ENCODE measurements at regions not wholly inside any gene's neighbourhood (a gene's known extent, or its start where the extent isn't known, plus 50 kb on each side); places are given as distances from the start of the nearest gene placed in this dataset.

DNA sequence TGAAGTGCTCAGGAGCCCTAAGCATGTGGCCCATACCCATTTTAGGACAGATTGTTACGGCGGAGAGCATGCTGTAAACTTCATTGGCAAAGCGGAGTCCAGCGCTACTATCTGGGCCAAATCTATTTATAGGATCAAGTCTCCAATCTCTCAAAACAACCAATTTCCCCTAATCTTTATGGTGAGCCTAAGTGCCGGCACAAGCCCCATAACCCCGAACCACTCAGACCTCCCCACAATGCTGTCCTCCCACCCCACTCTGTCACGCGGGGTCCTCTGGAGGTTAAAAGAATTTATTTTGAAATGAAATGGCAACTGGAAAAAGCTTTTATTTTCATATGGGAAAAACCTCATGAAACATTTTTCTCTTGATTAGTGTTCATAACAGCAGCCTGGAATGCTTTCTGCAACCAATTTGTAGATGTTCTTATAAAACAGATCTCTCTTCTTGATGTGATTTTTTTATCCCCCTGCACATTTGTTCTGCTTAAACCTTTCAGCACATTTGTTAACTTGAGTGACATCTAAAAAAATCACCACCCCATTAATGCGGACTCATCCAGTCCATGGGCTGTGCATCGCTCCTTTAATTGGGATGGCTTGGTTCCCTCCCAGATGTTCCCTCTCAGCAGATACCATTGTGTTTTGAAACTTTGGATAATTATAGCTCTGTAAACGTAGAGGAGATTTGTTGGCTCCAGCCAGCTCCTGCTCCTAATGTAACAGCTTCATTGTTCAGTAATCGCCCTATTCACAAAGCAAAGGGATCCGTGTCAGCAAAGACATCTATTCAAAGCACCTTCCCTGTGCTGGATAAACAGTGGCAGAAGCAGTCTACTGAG is 323.6 kb downstream of the CD83 start:
- H3K27ac ChIP-seq (ENCODE audit: low read depth in 1 of 2, low read length in 1 of 2) = peak overlapping the region in 1 of 2 donors; percentile 82
- DNase-seq (peak; percentile 82 to 97 (median 95)), ATAC-seq (ENCODE audit: insufficient read depth, low FRiP score) (no peak)
- H3K36me3 ChIP-seq (ENCODE audit: control insufficient read depth in 4 of 4, insufficient read depth in 4 of 4, low read length in 4 of 4) = no peaks in the 10 kb centered on the region
- no peaks in the 10 kb centered on the region for H3K9me3 ChIP-seq (ENCODE audit: control insufficient read depth in 4 of 4, insufficient read depth in 3 of 4, low read length in 3 of 4)
- 67 to 73% methylated on average over 13 of the region's 13 CpGs for WGBS, 2 donors
- TF ChIP-seq, protein P1, sequence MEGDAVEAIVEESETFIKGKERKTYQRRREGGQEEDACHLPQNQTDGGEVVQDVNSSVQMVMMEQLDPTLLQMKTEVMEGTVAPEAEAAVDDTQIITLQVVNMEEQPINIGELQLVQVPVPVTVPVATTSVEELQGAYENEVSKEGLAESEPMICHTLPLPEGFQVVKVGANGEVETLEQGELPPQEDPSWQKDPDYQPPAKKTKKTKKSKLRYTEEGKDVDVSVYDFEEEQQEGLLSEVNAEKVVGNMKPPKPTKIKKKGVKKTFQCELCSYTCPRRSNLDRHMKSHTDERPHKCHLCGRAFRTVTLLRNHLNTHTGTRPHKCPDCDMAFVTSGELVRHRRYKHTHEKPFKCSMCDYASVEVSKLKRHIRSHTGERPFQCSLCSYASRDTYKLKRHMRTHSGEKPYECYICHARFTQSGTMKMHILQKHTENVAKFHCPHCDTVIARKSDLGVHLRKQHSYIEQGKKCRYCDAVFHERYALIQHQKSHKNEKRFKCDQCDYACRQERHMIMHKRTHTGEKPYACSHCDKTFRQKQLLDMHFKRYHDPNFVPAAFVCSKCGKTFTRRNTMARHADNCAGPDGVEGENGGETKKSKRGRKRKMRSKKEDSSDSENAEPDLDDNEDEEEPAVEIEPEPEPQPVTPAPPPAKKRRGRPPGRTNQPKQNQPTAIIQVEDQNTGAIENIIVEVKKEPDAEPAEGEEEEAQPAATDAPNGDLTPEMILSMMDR (IDR thresholded peaks at IDR 0.05; ENCODE audit: control extremely low read depth, extremely low read depth) = no peak
- no peak overlapping the region for H3K4me3 ChIP-seq
- H3K27me3 ChIP-seq (ENCODE audit: control insufficient read depth in 3 of 3, insufficient read depth in 3 of 3, low read length in 2 of 3) = no peaks in the 10 kb centered on the region
- H3K4me1 ChIP-seq (ENCODE audit: control insufficient read depth in 5 of 5, insufficient read depth in 5 of 5, low read length in 5 of 5) = peaks cover 0 to 40% (median 23%) of the 10 kb centered on the region in 5 donors
- peak overlapping the region in 1 of 2 donors; percentile 53 for H3K9ac ChIP-seq (ENCODE audit: insufficient read depth in 1 of 2, low read length in 2 of 2)

GRCh38 chr6:14442242-14442641 is 324.7 kb downstream of the CD83 start:
- Histone ChIP-seq H3K4me3 (no peak overlapping the region), H3K9me3 (ENCODE audit: control insufficient read depth in 4 of 4, insufficient read depth in 3 of 4, low read length in 3 of 4) (no peaks in the 10 kb centered on the region), H3K27me3 (ENCODE audit: control insufficient read depth in 3 of 3, insufficient read depth in 3 of 3, low read length in 2 of 3) (no peaks in the 10 kb centered on the region), H3K4me1 (ENCODE audit: control insufficient read depth in 5 of 5, insufficient read depth in 5 of 5, low read length in 5 of 5) (peaks cover 0 to 40% (median 23%) of the 10 kb centered on the region in 5 donors), H3K36me3 (ENCODE audit: control insufficient read depth in 4 of 4, insufficient read depth in 4 of 4, low read length in 4 of 4) (no peaks in the 10 kb centered on the region), H3K9ac (ENCODE audit: insufficient read depth in 1 of 2, low read length in 2 of 2) (no peak overlapping the region), H3K27ac (ENCODE audit: low read depth in 1 of 2, low read length in 1 of 2) (peak overlapping the region in 1 of 2 donors; percentile 82)
- no peak for ATAC-seq (ENCODE audit: insufficient read depth, low FRiP score)
- TF ChIP-seq, protein P1 (IDR thresholded peaks at IDR 0.05; ENCODE audit: control extremely low read depth, extremely low read depth) = no peak
- WGBS, 2 donors = 69 to 85% methylated on average over 11 of the region's 11 CpGs
- peak; percentile 35 to 54 (median 38) for DNase-seq

DNA sequence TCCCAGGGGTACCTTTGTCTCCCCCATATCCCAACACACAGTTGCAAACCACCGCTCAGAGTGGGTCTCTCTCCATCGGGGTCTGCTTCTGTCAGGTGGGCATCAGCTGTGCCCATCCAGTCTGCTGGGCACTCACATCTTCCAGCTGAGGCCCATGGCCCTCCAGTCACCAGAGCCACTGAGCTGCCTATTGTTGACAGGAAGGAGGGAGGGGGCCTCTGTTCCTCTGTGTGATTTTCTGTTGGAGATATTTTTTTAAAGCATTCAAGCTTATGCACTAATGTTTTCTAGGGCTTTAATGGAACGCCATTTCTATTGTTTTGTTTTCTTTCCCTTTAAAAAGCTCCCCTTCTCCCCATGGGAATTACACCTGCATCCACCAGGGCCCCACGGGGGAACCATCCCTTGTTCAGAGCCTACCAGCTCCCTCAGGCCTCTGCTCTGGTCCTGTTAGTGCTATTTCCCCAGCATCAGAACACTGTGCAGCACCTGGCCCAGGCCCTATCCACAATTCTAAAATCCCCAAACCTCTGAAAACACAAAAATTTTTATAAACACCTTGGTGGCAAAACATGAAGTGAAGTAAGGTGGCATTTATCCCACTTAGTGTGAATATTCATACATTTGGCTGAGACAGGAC is 326.2 kb downstream of the CD83 start:
- Histone ChIP-seq H3K9ac (ENCODE audit: insufficient read depth in 1 of 2, low read length in 2 of 2) (no peak overlapping the region), H3K9me3 (ENCODE audit: control insufficient read depth in 4 of 4, insufficient read depth in 3 of 4, low read length in 3 of 4) (no peaks in the 10 kb centered on the region), H3K27ac (ENCODE audit: low read depth in 1 of 2, low read length in 1 of 2) (no peak overlapping the region), H3K4me3 (no peak overlapping the region), H3K4me1 (ENCODE audit: control insufficient read depth in 5 of 5, insufficient read depth in 5 of 5, low read length in 5 of 5) (peaks cover 0 to 40% (median 23%) of the 10 kb centered on the region in 5 donors), H3K36me3 (ENCODE audit: control insufficient read depth in 4 of 4, insufficient read depth in 4 of 4, low read length in 4 of 4) (no peaks in the 10 kb centered on the region), H3K27me3 (ENCODE audit: control insufficient read depth in 3 of 3, insufficient read depth in 3 of 3, low read length in 2 of 3) (no peaks in the 10 kb centered on the region)
- DNase-seq = no peak
- WGBS, 2 donors = 74 to 92% methylated on average over 4 of the region's 4 CpGs
- no peak for ATAC-seq (ENCODE audit: insufficient read depth, low FRiP score)
- TF ChIP-seq, protein P1 (IDR thresholded peaks at IDR 0.05; ENCODE audit: control extremely low read depth, extremely low read depth) = no peak
